GM12878 (cell line): ENCODE measurements at regions not wholly inside any gene's neighbourhood (a gene's known extent, or its start where the extent isn't known, plus 50 kb on each side); places are given as distances from the start of the nearest gene placed in this dataset.

Experiments used
- ATAC-seq: fragments of 200-7000 bp; cut with Tn5 transposase; 3 replicates; pipeline ENCODE4 v1.9.1; 2020; ENCODE audit warnings: mild to moderate bottlenecking, moderate library complexity
- BruUV-seq: library from RNA; stranded (reverse); fragments of 400-500 nt; replicated peaks from 2 replicates; lab custom pipeline; 2021; lab: Mats Ljungman, UMichigan
- CTCF ChIA-PET: fragments of 300-600 bp; sonication (Branson Sonifier 250); formaldehyde crosslinking; extraction: SDS; loops from one replicate; lab custom pipeline; 2021; ENCODE audit warnings: inconsistent platforms; lab: Yijun Ruan, JAX
- POLR2A ChIA-PET: fragments of 350-600 bp; formaldehyde crosslinking; extraction: SDS; loops from one replicate; lab custom pipeline; 2021; ENCODE audit warnings: inconsistent platforms; lab: Charles Lee
- RAD21 ChIA-PET: fragments of 300-600 bp; sonication (Branson Sonifier 250); formaldehyde crosslinking; loops from one replicate; lab custom pipeline; 2023; ENCODE audit warnings: antibody characterized with exemption; ENCODE audit not compliant: unreplicated experiment; lab: Charles Lee
- SMC1A ChIA-PET: fragments of 300-600 bp; sonication (Branson Sonifier 250); formaldehyde crosslinking; loops from one replicate; lab custom pipeline; 2023; ENCODE audit not compliant: unreplicated experiment, uncharacterized antibody; lab: Charles Lee
- DNase-seq: peaks from one replicate; pipeline ENCODE4 v3.0.0-alpha.2; 2011; ENCODE audit warnings: low read depth, low spot score
- FAIRE-seq: peaks from 3 replicates; lab custom pipeline; 2011; peaks lifted over from hg19 to GRCh38; lab: Jason Lieb, UNC
- H2AFZ ChIP-seq: 2 replicates; pipeline ENCODE4 v1.6.0; 2011; ENCODE audit warnings: low read depth, low read length, control low read depth; ENCODE audit not compliant: control insufficient read depth
- H3K27ac ChIP-seq: 2 replicates; pipeline ENCODE4 v1.5.1; 2011; ENCODE audit warnings: control low read depth; ENCODE audit not compliant: control insufficient read depth, insufficient read depth
- H3K27me3 ChIP-seq, 2 experiments: replicated peaks in 1 of 2; 2 replicates each; pipeline versions ENCODE4 v1.6.0 to v1.6.1; 2011; ENCODE audit warnings: low read length in 1 of 2; ENCODE audit not compliant: control insufficient read depth in 2 of 2, insufficient read depth in 2 of 2
- H3K36me3 ChIP-seq, 2 experiments: 2 replicates each; pipeline ENCODE4 v1.5.1; 2011; ENCODE audit warnings: low read length in 1 of 2; ENCODE audit not compliant: control insufficient read depth in 2 of 2, insufficient read depth in 2 of 2
- H3K4me1 ChIP-seq: 2 replicates; pipeline ENCODE4 v1.6.1; 2011; ENCODE audit warnings: mild to moderate bottlenecking, low read length, moderate library complexity, mixed read lengths; ENCODE audit not compliant: control insufficient read depth, insufficient read depth
- H3K4me2 ChIP-seq: 2 replicates; pipeline ENCODE4 v1.6.0; 2011; ENCODE audit warnings: control low read depth; ENCODE audit not compliant: control insufficient read depth, insufficient read depth
- H3K4me3 ChIP-seq: fragments of 200-600 bp; sonication (generic); 2 replicates; pipeline ENCODE4 v1.5.1; 2016
- H3K79me2 ChIP-seq: 2 replicates; pipeline ENCODE4 v1.6.0; 2011; ENCODE audit warnings: low read length; ENCODE audit not compliant: control insufficient read depth, insufficient read depth
- H3K9ac ChIP-seq: 2 replicates; pipeline ENCODE4 v1.8.0; 2011; ENCODE audit warnings: low read length, control low read depth, mixed read lengths; ENCODE audit not compliant: control insufficient read depth, insufficient read depth
- H3K9me3 ChIP-seq: replicated peaks from 3 replicates; pipeline ENCODE4 v1.5.1; 2011; ENCODE audit warnings: mild to moderate bottlenecking, low read length; ENCODE audit not compliant: control insufficient read depth, insufficient read depth
- H4K20me1 ChIP-seq: 2 replicates; pipeline ENCODE4 v1.6.0; 2011; ENCODE audit not compliant: control insufficient read depth, insufficient read depth
- ASH2L ChIP-seq: fragments of 300-600, 200-600 bp; sonication (generic); IDR thresholded peaks from 2 replicates; pipeline ENCODE4 v1.6.1; 2017; ENCODE audit warnings: low read depth, mild to moderate bottlenecking, borderline replicate concordance
- ATF7 ChIP-seq: fragments of 450-650 bp; IDR thresholded peaks from 2 replicates; pipeline ENCODE4 v1.6.1; 2016; ENCODE audit warnings: low read depth, mild to moderate bottlenecking
- CHD4 ChIP-seq: fragments of 200-600 bp; sonication (generic); IDR thresholded peaks from 2 replicates; pipeline ENCODE4 v1.6.1; 2016; ENCODE audit warnings: mild to moderate bottlenecking
- EP300 ChIP-seq, 2 experiments: fragments of 150-350 bp in 1 of 2; IDR thresholded peaks; 2 replicates each; pipeline ENCODE4 v1.6.1; 2011 to 2012; ENCODE audit warnings: low read depth in 2 of 2, low read length in 2 of 2, borderline replicate concordance in 1 of 2, improper control_type of control experiment in 1 of 2, inconsistent platforms in 1 of 2; ENCODE audit not compliant: control insufficient read depth in 1 of 2
- HDGF ChIP-seq: fragments of 450-650 bp; IDR thresholded peaks from 2 replicates; pipeline ENCODE4 v1.6.1; 2016; ENCODE audit warnings: antibody characterized with exemption
- JUNB ChIP-seq: IDR thresholded peaks from 2 replicates; pipeline ENCODE4 v1.6.1; 2016; ENCODE audit warnings: antibody characterized with exemption, mild to moderate bottlenecking
- NFIC ChIP-seq: IDR thresholded peaks from 2 replicates; pipeline ENCODE4 v1.6.1; 2012; ENCODE audit warnings: low read depth, mild to moderate bottlenecking, inconsistent platforms, low read length, moderate library complexity
- NRF1 ChIP-seq: conservative IDR thresholded peaks from 2 replicates; pipeline ENCODE4 v1.6.1; 2011; ENCODE audit warnings: mild to moderate bottlenecking, low read depth, low read length, improper control_type of control experiment
- SMAD1 ChIP-seq: fragments of 450-650 bp; IDR thresholded peaks from 2 replicates; pipeline ENCODE4 v1.6.1; 2018; ENCODE audit warnings: mild to moderate bottlenecking, low read depth; ENCODE audit not compliant: partially characterized antibody
- USF2 ChIP-seq: IDR thresholded peaks from 2 replicates; pipeline ENCODE4 v1.6.1; 2011; ENCODE audit warnings: low read depth, low read length, improper control_type of control experiment, borderline replicate concordance
- WRNIP1 ChIP-seq: IDR thresholded peaks from 2 replicates; pipeline ENCODE4 v1.6.1; 2011; ENCODE audit warnings: low read depth, low read length, improper control_type of control experiment, borderline replicate concordance
- YY1 ChIP-seq: IDR thresholded peaks from 2 replicates; pipeline ENCODE4 v1.6.1; 2011; ENCODE audit warnings: low read depth, mild to moderate bottlenecking, low read length
- ZNF622 ChIP-seq: fragments of 450-650 bp; IDR thresholded peaks from 2 replicates; pipeline ENCODE4 v1.6.1; 2017; ENCODE audit warnings: mild to moderate bottlenecking, inconsistent platforms
- WGBS: methylation state at CpG from one replicate; pipeline ENCODE4 v1.1.6; 2016; ENCODE audit warnings: low lambda C conversion rate; ENCODE audit not compliant: insufficient replicate concordance, insufficient coverage; ENCODE audit errors: missing lambda C conversion rate; 5-methylcytosine and 5-hydroxymethylcytosine counted together
- in situ Hi-C: fragments of 300-500 bp; cut with MboI; formaldehyde crosslinking; loops from 9 replicates; pipeline ENCODE4 v1.14.3; 2018; ENCODE audit warnings: mixed read lengths
- intact Hi-C: fragments of 100-400 bp; cut with micrococcal nuclease; formaldehyde crosslinking; loops from one replicate; pipeline ENCODE4 v1.14.2; 2022; ENCODE audit not compliant: unreplicated experiment
- TF ChIP-seq, protein P1 (sequence below): fragments of 450-650 bp; formaldehyde crosslinking; IDR thresholded peaks from 2 replicates; pipeline ENCODE4 v1.4.0; 2020; ENCODE audit warnings: mild to moderate bottlenecking, moderate library complexity

- ATAC-seq, result no peak
- H3K4me1 ChIP-seq, result no peaks in the 10 kb centered on the region
These were observed 86.4 kb upstream of the CDH6 start for GRCh38 chr5:31107091-31107518.

More at GRCh38 chr5:31107091-31107518, 86.4 kb upstream of the CDH6 start:
- no peak for DNase-seq
- 7% methylated on average over 2 of the region's 2 CpGs for WGBS
- CTCF ChIA-PET, result no interaction called here
- POLR2A ChIA-PET, result no interaction called here
- Histone ChIP-seq H3K27me3 (no peaks in the 10 kb centered on the region), H3K9me3 (no peaks in the 10 kb centered on the region), H3K79me2 (no peaks in the 10 kb centered on the region), H3K9ac (no peak overlapping the region), H3K27ac (no peak overlapping the region), H4K20me1 (no peaks in the 10 kb centered on the region), H3K4me2 (no peak overlapping the region), H3K36me3 (no peaks in the 10 kb centered on the region), H3K4me3 (no peak overlapping the region), H2AFZ (no peak overlapping the region)
- TF ChIP-seq EP300 (IDR thresholded peaks at IDR 0.05; ENCODE audit: borderline replicate concordance in 1 of 2, control insufficient read depth in 1 of 2, low read depth in 2 of 2, low read length in 2 of 2), result no peak
- TF ChIP-seq JUNB, result no peak
- TF ChIP-seq HDGF, result no peak
- TF ChIP-seq SMAD1, result no peak
- TF ChIP-seq NFIC, result no peak
- no peak for TF ChIP-seq USF2
- no peak for TF ChIP-seq ZNF622
- TF ChIP-seq YY1, result no peak
- no peak for TF ChIP-seq NRF1
- TF ChIP-seq, protein P1, sequence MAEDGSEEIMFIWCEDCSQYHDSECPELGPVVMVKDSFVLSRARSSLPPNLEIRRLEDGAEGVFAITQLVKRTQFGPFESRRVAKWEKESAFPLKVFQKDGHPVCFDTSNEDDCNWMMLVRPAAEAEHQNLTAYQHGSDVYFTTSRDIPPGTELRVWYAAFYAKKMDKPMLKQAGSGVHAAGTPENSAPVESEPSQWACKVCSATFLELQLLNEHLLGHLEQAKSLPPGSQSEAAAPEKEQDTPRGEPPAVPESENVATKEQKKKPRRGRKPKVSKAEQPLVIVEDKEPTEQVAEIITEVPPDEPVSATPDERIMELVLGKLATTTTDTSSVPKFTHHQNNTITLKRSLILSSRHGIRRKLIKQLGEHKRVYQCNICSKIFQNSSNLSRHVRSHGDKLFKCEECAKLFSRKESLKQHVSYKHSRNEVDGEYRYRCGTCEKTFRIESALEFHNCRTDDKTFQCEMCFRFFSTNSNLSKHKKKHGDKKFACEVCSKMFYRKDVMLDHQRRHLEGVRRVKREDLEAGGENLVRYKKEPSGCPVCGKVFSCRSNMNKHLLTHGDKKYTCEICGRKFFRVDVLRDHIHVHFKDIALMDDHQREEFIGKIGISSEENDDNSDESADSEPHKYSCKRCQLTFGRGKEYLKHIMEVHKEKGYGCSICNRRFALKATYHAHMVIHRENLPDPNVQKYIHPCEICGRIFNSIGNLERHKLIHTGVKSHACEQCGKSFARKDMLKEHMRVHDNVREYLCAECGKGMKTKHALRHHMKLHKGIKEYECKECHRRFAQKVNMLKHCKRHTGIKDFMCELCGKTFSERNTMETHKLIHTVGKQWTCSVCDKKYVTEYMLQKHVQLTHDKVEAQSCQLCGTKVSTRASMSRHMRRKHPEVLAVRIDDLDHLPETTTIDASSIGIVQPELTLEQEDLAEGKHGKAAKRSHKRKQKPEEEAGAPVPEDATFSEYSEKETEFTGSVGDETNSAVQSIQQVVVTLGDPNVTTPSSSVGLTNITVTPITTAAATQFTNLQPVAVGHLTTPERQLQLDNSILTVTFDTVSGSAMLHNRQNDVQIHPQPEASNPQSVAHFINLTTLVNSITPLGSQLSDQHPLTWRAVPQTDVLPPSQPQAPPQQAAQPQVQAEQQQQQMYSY (CRISPR knock-in tag), result no peak
- TF ChIP-seq CHD4, result no peak
- TF ChIP-seq ASH2L, result no peak
- no peak for TF ChIP-seq WRNIP1
- no peak for TF ChIP-seq ATF7
- intact Hi-C loops, result no loop called here
- in situ Hi-C loops, result no loop called here
- FAIRE-seq, result no peak
- SMC1A ChIA-PET, result no interaction called here
- RAD21 ChIA-PET, result no interaction called here
- BruUV-seq, result no TSS peak
